GM12872 (cell line): ENCODE measurements at regions not wholly inside any gene's neighbourhood (a gene's known extent, or its start where the extent isn't known, plus 50 kb on each side); places are given as distances from the start of the nearest gene placed in this dataset.

Experiments
- TF ChIP-seq, protein P1 (sequence below): IDR thresholded peaks from 3 replicates; pipeline ENCODE4 v1.5.1; 2011; ENCODE audit warnings: low read depth, mild to moderate bottlenecking, low read length, moderate library complexity; ENCODE audit not compliant: insufficient read depth

DNA sequence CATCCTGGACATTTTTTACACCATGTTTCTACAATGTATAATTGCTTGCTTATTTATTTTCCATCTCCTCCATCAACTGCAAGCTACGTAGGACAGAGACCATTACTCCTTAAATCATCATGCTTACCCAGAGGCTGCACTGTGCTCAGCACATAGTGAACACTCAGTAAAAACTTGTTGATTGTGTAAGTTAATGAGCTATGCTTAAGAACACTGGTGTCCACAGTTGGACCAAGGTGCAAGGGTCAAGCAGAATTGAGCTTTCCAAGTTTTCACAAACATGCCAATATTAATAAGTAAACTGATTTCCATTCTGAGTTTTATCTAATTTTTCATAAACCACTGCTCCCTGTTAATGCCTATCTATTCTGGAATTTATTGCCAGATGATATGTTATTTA, 464.2 kb upstream of the TCF4 start:
- TF ChIP-seq, protein P1, sequence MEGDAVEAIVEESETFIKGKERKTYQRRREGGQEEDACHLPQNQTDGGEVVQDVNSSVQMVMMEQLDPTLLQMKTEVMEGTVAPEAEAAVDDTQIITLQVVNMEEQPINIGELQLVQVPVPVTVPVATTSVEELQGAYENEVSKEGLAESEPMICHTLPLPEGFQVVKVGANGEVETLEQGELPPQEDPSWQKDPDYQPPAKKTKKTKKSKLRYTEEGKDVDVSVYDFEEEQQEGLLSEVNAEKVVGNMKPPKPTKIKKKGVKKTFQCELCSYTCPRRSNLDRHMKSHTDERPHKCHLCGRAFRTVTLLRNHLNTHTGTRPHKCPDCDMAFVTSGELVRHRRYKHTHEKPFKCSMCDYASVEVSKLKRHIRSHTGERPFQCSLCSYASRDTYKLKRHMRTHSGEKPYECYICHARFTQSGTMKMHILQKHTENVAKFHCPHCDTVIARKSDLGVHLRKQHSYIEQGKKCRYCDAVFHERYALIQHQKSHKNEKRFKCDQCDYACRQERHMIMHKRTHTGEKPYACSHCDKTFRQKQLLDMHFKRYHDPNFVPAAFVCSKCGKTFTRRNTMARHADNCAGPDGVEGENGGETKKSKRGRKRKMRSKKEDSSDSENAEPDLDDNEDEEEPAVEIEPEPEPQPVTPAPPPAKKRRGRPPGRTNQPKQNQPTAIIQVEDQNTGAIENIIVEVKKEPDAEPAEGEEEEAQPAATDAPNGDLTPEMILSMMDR: no peak

DNA sequence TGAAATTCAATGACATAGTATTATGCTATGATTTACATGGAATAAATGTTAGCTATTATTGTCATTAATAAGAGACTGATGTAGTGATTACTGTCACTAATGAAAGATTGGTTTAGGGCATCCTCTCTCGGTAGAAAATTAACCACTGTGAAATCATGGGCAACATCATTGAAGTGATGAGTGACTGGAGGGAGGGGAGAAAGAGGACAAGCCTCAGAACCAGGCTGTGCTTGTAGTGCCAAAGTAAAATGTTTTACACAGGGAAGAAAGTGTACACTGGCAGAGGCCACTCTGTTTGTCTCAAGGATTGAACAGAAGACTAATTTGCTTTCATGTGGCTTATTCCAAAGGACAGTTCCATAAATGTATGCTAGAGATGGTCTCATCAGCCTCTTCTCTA, 456.2 kb upstream of the TCF4 start:
- TF ChIP-seq, protein P1: no peak

DNA sequence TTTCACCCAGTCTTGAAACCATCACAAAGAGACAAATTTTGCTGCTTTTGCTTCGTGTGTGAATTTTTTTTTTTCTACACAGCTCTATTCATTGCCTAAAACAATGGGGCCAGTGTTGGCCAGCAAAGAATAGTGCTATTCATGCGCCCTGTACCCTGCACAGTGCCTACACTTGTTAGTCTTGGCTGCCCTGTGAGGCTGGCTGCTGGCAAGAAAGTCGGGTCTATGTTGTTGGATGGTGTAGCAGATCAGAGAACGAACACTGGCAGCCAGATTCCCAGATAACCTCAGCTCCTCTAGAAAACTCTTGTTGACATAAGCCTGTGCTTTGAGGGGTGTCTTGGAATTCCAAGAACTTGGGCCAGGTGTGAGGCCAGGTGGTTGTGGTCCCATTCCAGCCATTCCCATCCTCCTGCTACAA, 455.7 kb upstream of the TCF4 start:
- TF ChIP-seq, protein P1: no peak

DNA sequence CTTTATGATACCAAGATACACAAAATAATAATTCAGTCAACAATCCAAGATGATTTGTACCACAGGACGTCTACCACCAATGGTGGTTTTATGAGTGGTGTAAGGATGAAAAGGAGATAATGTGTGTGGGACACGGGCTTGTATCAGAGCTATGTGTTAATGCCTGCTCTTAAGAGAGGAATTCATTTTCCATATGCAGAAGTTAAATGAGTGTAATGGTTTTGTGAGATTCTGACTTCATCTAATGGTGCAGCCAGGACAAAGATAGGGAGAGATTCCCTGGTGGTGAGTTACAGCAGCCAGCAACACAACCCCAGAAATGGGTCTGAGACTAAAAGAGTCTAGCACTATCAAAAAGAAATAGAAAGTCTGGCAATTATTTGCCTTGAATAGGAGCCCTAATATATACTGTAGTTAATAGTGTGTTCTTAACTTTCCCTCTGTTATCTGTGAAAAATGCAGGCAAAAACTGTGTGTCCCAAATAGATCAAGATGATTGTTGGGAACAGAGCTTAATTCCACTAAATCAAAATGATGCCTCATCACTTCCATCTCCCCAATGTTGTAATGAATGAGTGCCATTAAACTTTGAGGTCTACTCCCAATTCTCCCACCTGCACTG, 455.0 kb upstream of the TCF4 start:
- TF ChIP-seq, protein P1: no peak

DNA sequence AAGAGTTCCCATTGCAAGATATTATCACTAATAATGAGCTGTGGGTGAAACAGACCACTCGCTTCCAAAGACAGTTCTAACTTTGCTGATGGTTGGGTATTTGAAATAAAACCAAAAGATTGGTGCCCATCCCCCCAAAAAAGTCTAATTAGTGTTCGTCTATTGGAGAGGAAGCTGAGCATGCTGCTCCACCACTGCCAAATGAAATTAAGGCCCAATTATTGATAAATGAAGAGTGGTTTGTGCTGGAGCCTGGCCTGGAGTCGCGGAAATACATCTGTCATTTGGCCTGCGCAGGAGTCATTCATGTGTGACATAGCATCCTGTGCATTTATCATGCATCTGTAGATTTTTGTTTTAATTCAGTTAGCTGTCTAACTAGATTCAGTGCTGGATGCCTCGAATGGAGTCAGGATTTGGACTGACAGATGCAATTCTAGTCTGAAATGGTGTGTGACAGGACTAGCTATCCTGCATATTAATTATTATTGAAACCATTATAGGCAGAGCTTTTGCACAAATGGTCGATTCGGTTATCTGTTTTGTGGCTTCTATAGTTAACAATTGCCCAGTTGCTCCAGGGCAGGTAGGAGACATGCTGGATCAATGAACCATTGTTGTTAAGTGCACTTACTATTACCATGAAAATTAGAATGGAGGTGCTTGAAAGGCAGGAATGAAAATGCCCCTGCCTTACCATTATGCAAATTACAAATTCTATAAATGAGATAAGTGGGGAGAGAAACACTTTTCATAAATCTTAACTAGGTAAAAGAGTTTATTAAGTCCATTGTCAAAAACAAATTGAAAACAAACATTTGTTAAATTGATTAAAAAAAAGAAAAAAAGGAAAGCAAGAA, 450.4 kb upstream of the TCF4 start:
- TF ChIP-seq, protein P1: no peak

DNA sequence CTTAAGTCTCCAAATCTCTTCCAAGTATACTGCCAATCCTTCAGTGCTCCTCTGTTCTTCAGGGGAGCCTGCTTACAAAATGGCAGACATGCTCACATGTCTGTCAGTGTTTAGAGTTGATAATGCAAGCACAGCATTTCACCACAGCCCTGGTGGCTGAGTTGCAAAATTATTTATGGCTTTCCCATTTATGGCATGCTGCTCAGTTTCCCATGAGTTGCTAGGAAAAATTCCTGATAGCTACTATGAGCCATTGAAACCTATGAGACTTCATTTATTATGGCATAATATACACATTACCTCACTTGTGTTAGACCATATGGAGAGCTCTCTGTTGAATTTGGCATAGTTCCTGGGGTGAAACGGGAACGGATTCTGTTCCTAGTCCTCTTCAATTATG, 448.7 kb upstream of the TCF4 start:
- TF ChIP-seq, protein P1: no peak

DNA sequence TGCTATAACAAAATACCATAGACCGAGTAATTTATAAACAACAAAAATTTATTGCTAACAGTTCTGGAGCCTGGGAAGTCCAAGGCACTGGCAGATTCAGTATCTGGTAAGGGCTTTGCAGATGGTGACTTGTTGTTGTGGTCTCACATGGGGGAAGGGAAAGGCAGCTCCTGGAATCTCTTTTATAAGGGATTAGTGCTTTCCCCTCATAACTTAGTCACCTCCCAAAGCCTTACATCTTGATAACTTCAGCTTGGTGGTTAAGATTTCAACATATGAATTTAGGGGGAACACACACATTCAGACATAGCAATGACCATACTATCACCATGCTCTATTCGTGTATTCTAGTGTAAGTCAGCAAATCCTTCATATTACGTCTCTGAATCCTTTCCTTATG, 447.6 kb upstream of the TCF4 start:
- TF ChIP-seq, protein P1: no peak
